Loucy (cell line): ENCODE measurements at regions not wholly inside any gene's neighbourhood (a gene's known extent, or its start where the extent isn't known, plus 50 kb on each side); places are given as distances from the start of the nearest gene placed in this dataset.

ENCODE experiments used
- H2AFZ ChIP-seq: fragments of 200-600 bp; sonication (generic); 2 replicates; pipeline ENCODE4 v1.6.0; 2016; ENCODE audit warnings: antibody characterized with exemption, mild to moderate bottlenecking, low read length, moderate library complexity
- H3F3A ChIP-seq: fragments of 200-600 bp; 2 replicates; pipeline ENCODE4 v1.6.0; 2016; ENCODE audit warnings: antibody characterized with exemption, low read depth, mild to moderate bottlenecking
- H3K27me3 ChIP-seq: fragments of 200-600 bp; sonication (generic); 2 replicates; pipeline ENCODE4 v1.6.1; 2014; ENCODE audit warnings: low read length, mild to moderate bottlenecking; ENCODE audit not compliant: insufficient read depth, poor library complexity, severe bottlenecking
- H3K36me3 ChIP-seq: fragments of 200-600 bp; sonication (generic); 2 replicates; pipeline ENCODE4 v1.6.1; 2016; ENCODE audit warnings: low read length; ENCODE audit not compliant: insufficient read depth
- H3K4me1 ChIP-seq: fragments of 200-600 bp; sonication (generic); 2 replicates; pipeline ENCODE4 v1.5.1; 2014; ENCODE audit warnings: low read length, mild to moderate bottlenecking; ENCODE audit not compliant: insufficient read depth, poor library complexity, severe bottlenecking
- H3K4me2 ChIP-seq: fragments of 200-600 bp; sonication (generic); 2 replicates; pipeline ENCODE4 v1.6.0; 2014; ENCODE audit warnings: antibody characterized with exemption, low read length, low read depth, mild to moderate bottlenecking; ENCODE audit not compliant: poor library complexity, severe bottlenecking
- H3K4me3 ChIP-seq: fragments of 200-600 bp; sonication (generic); 2 replicates; pipeline ENCODE4 v1.5.1; 2014; ENCODE audit warnings: low read length, mild to moderate bottlenecking, mixed read lengths; ENCODE audit not compliant: poor library complexity, severe bottlenecking
- H3K79me2 ChIP-seq: fragments of 200-600 bp; sonication (generic); 2 replicates; pipeline ENCODE4 v1.6.1; 2014; ENCODE audit warnings: low read length; ENCODE audit not compliant: insufficient read depth
- H3K9ac ChIP-seq: fragments of 200-600 bp; sonication (generic); 2 replicates; pipeline ENCODE4 v1.6.0; 2014; ENCODE audit warnings: mild to moderate bottlenecking, low read depth, low read length, moderate library complexity; ENCODE audit not compliant: poor library complexity, severe bottlenecking
- H3K9me2 ChIP-seq: fragments of 200-600 bp; sonication (generic); replicated peaks from 2 replicates; pipeline ENCODE4 v1.6.1; 2016; ENCODE audit warnings: low read depth, low read length, mixed read lengths
- H3K9me3 ChIP-seq: fragments of 200-600 bp; sonication (generic); 2 replicates; pipeline ENCODE4 v1.6.1; 2014; ENCODE audit warnings: mild to moderate bottlenecking, antibody characterized with exemption, low read length, low read depth; ENCODE audit not compliant: insufficient read depth
- H4K20me1 ChIP-seq: fragments of 200-600 bp; sonication (generic); 2 replicates; pipeline ENCODE4 v1.6.0; 2014; ENCODE audit warnings: antibody characterized with exemption, low read length, mild to moderate bottlenecking; ENCODE audit not compliant: insufficient read depth, poor library complexity, severe bottlenecking
- CTCF ChIP-seq: fragments of 200-600 bp; sonication (generic); conservative IDR thresholded peaks from 2 replicates; pipeline ENCODE4 v1.5.1; 2014; ENCODE audit warnings: mild to moderate bottlenecking, antibody characterized with exemption, low read length
- EZH2phosphoT487 ChIP-seq: fragments of 200-600 bp; IDR thresholded peaks from 2 replicates; pipeline ENCODE4 v1.6.1; 2018; ENCODE audit warnings: antibody characterized with exemption, mild to moderate bottlenecking, moderate library complexity, borderline replicate concordance

- H3K27me3 ChIP-seq = no peaks in the 10 kb centered on the region
- no peak overlapping the region for H3K4me2 ChIP-seq
- H3K36me3 ChIP-seq = no peaks in the 10 kb centered on the region
- H3K4me3 ChIP-seq = no peak overlapping the region
- H3K79me2 ChIP-seq = no peaks in the 10 kb centered on the region
- no peak overlapping the region for H3K9ac ChIP-seq
- no peak for TF ChIP-seq CTCF
- TF ChIP-seq EZH2phosphoT487 = no peak
- no peaks in the 10 kb centered on the region for H3K9me3 ChIP-seq
- no peak overlapping the region for H2AFZ ChIP-seq
- H3F3A ChIP-seq = no peaks in the 10 kb centered on the region
- H4K20me1 ChIP-seq = no peaks in the 10 kb centered on the region
- H3K9me2 ChIP-seq = no peaks in the 10 kb centered on the region
- H3K4me1 ChIP-seq = no peaks in the 10 kb centered on the region
Observed at GRCh38 chr2:120401275-120402066, 55.5 kb downstream of the INHBB start.

- Histone ChIP-seq H3K4me1 (no peaks in the 10 kb centered on the region), H3K4me2 (no peak overlapping the region), H3K4me3 (no peak overlapping the region), H3K9ac (no peak overlapping the region), H3K27me3 (no peaks in the 10 kb centered on the region), H3F3A (no peaks in the 10 kb centered on the region), H3K36me3 (no peaks in the 10 kb centered on the region), H2AFZ (no peak overlapping the region), H3K9me3 (no peaks in the 10 kb centered on the region), H3K9me2 (no peaks in the 10 kb centered on the region), H3K79me2 (no peaks in the 10 kb centered on the region), H4K20me1 (no peaks in the 10 kb centered on the region)
- TF ChIP-seq CTCF (no peak), EZH2phosphoT487 (no peak)
Observed at GRCh38 chr2:120402067-120402433, 56.1 kb downstream of the INHBB start.

- H3K4me3 ChIP-seq = no peak overlapping the region
- no peaks in the 10 kb centered on the region for H3K36me3 ChIP-seq
- no peaks in the 10 kb centered on the region for H4K20me1 ChIP-seq
- H3K4me1 ChIP-seq = no peaks in the 10 kb centered on the region
- no peaks in the 10 kb centered on the region for H3K9me2 ChIP-seq
- H3K9me3 ChIP-seq = no peaks in the 10 kb centered on the region
- H3K4me2 ChIP-seq = no peak overlapping the region
- no peak overlapping the region for H2AFZ ChIP-seq
- TF ChIP-seq EZH2phosphoT487 = no peak
- no peak for TF ChIP-seq CTCF
- H3K79me2 ChIP-seq = no peaks in the 10 kb centered on the region
- H3F3A ChIP-seq = no peaks in the 10 kb centered on the region
- no peak overlapping the region for H3K9ac ChIP-seq
- H3K27me3 ChIP-seq = no peaks in the 10 kb centered on the region
Observed at GRCh38 chr2:120402508-120402907, 56.6 kb downstream of the INHBB start.
